GM12892 (cell line): ENCODE measurements at regions not wholly inside any gene's neighbourhood (a gene's known extent, or its start where the extent isn't known, plus 50 kb on each side); places are given as distances from the start of the nearest gene placed in this dataset.

ENCODE experiments used
- POLR2A ChIP-seq: IDR thresholded peaks from 2 replicates; pipeline ENCODE4 v1.6.1; 2011; ENCODE audit warnings: low read depth, low read length, control low read depth
- TAF1 ChIP-seq: IDR thresholded peaks from 2 replicates; pipeline ENCODE4 v1.6.1; 2011; ENCODE audit warnings: low read depth, mild to moderate bottlenecking, control low read depth, low read length, borderline replicate concordance

GRCh38 chr5:141781910-141782309 is 96.3 kb downstream of the PCDH1 start:
- TF ChIP-seq POLR2A (no peak), TAF1 (no peak)
